Sigmoid colon (tissue), 4 donors: ENCODE measurements at regions not wholly inside any gene's neighbourhood (a gene's known extent, or its start where the extent isn't known, plus 50 kb on each side); places are given as distances from the start of the nearest gene placed in this dataset.

Experiments
- POLR2A ChIP-seq, 2 donors: fragments of 450-650 bp; IDR thresholded peaks; one replicate each; pipeline ENCODE4 v1.6.1; 2016; ENCODE audit warnings: antibody characterized with exemption in 2 of 2, mild to moderate bottlenecking in 2 of 2, moderate library complexity in 2 of 2
- POLR2AphosphoS5 ChIP-seq, 4 donors: sonication (generic); formaldehyde crosslinking; IDR thresholded peaks; one replicate each; pipeline ENCODE4 v1.6.1; 2017; ENCODE audit warnings: antibody characterized with exemption in 4 of 4
- TF ChIP-seq, protein P1 (sequence below), 4 experiments: fragments of 450-650 bp in 3 of 4; fragments of 200-600 bp in 1 of 4; IDR thresholded peaks; one replicate each; pipeline ENCODE4 v1.5.1; 2016 to 2019; ENCODE audit warnings: antibody characterized with exemption in 4 of 4, mild to moderate bottlenecking in 3 of 4, moderate library complexity in 2 of 4

DNA sequence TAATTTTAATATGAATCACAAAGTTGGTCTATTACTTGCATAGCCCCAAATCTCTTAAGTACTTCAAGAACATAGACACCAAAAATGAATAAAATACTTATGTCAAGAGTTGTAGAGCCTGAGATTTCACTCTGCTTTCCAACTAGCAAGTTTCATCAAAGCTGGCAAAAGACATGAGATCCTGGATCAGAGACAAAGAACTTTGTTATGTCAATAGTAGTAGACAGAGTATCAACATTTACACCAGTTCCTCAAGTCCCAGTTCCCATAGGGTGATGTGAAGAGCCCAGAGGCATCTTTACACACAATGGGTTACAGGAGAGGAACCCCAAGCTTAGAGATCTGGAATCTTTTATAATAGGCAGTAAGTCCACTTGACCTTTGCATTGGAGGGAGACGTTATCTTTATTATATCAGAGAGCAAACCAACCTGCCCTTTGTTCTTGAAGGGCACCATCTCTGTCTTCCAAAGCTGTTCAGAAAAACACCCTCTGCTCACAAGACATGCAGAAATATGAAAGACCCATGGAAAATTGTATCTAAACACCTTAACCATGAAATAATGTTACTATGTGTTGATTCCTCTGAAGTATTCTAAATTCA is 174.4 kb upstream of the GALNT2 start:
- TF ChIP-seq, protein P1, sequence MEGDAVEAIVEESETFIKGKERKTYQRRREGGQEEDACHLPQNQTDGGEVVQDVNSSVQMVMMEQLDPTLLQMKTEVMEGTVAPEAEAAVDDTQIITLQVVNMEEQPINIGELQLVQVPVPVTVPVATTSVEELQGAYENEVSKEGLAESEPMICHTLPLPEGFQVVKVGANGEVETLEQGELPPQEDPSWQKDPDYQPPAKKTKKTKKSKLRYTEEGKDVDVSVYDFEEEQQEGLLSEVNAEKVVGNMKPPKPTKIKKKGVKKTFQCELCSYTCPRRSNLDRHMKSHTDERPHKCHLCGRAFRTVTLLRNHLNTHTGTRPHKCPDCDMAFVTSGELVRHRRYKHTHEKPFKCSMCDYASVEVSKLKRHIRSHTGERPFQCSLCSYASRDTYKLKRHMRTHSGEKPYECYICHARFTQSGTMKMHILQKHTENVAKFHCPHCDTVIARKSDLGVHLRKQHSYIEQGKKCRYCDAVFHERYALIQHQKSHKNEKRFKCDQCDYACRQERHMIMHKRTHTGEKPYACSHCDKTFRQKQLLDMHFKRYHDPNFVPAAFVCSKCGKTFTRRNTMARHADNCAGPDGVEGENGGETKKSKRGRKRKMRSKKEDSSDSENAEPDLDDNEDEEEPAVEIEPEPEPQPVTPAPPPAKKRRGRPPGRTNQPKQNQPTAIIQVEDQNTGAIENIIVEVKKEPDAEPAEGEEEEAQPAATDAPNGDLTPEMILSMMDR (IDR thresholded peaks at IDR 0.05): no peak
- TF ChIP-seq POLR2A (IDR thresholded peaks at IDR 0.05) (no peak), POLR2AphosphoS5 (IDR thresholded peaks at IDR 0.05) (no peak)
